ENCODE measurements at regions not wholly inside any gene's neighbourhood (a gene's known extent, or its start where the extent isn't known, plus 50 kb on each side); places are given as distances from the start of the nearest gene placed in this dataset.

GRCh38 chr6:168773788-168774187 is 332.8 kb downstream of the SMOC2 start:
- DNase-seq (ENCODE audit: low spot score), result no peak

- DNase-seq (ENCODE audit: low spot score), result no peak
Observed at GRCh38 chr6:168765752-168766151, 324.8 kb downstream of the SMOC2 start.

GRCh38 chr6:168756009-168756634 is 315.1 kb downstream of the SMOC2 start:
- no peak for DNase-seq (ENCODE audit: low spot score)

- DNase-seq (ENCODE audit: low spot score), result no peak
Observed at GRCh38 chr6:168746643-168747042, 305.7 kb downstream of the SMOC2 start.

GRCh38 chr6:168746013-168746412 is 305.0 kb downstream of the SMOC2 start:
- no peak for DNase-seq (ENCODE audit: low spot score)

GRCh38 chr6:168744861-168745260 is 303.9 kb downstream of the SMOC2 start:
- no peak for DNase-seq (ENCODE audit: low spot score)

GRCh38 chr6:168741942-168742782 is 301.2 kb downstream of the SMOC2 start:
- no peak for DNase-seq (ENCODE audit: low spot score)

- DNase-seq (ENCODE audit: low spot score), result no peak
Observed at GRCh38 chr6:168741305-168741704, 300.3 kb downstream of the SMOC2 start.

- no peak for DNase-seq (ENCODE audit: low spot score)
Observed at GRCh38 chr6:168739381-168739780, 298.4 kb downstream of the SMOC2 start.

- DNase-seq (ENCODE audit: low spot score), result no peak
Observed at GRCh38 chr6:168737481-168737880, 296.5 kb downstream of the SMOC2 start.

GRCh38 chr6:168737014-168737413 is 296.0 kb downstream of the SMOC2 start:
- DNase-seq (ENCODE audit: low spot score), result no peak

- no peak for DNase-seq (ENCODE audit: low spot score)
Observed at GRCh38 chr6:168736039-168736438, 295.1 kb downstream of the SMOC2 start.

GRCh38 chr6:168735268-168735949 is 294.4 kb downstream of the SMOC2 start:
- no peak for DNase-seq (ENCODE audit: low spot score)

- no peak for DNase-seq (ENCODE audit: low spot score)
Observed at GRCh38 chr6:168734523-168734922, 293.5 kb downstream of the SMOC2 start.

- no peak for DNase-seq (ENCODE audit: low spot score)
Observed at GRCh38 chr6:168732676-168733075, 291.7 kb downstream of the SMOC2 start.

GRCh38 chr6:168730931-168731716 is 290.1 kb downstream of the SMOC2 start:
- no peak for DNase-seq (ENCODE audit: low spot score)

GRCh38 chr6:168728056-168728455 is 287.1 kb downstream of the SMOC2 start:
- DNase-seq (ENCODE audit: low spot score), result no peak

- no peak for DNase-seq (ENCODE audit: low spot score)
Observed at GRCh38 chr6:168726312-168726856, 285.4 kb downstream of the SMOC2 start.

GRCh38 chr6:168725802-168726201 is 284.8 kb downstream of the SMOC2 start:
- no peak for DNase-seq (ENCODE audit: low spot score)

GRCh38 chr6:168724669-168725570 is 283.9 kb downstream of the SMOC2 start:
- no peak for DNase-seq (ENCODE audit: low spot score)

- DNase-seq (ENCODE audit: low spot score), result no peak
Observed at GRCh38 chr6:168724033-168724432, 283.0 kb downstream of the SMOC2 start.
